Activated CD4-positive, alpha-beta memory T cell treated with anti-CD3 and anti-CD28 coated beads, Interleukin-2, amount 10 ng/mL, durations not matched to agents 7 days and 5 days (primary cell): ENCODE measurements at regions not wholly inside any gene's neighbourhood (a gene's known extent, or its start where the extent isn't known, plus 50 kb on each side); places are given as distances from the start of the nearest gene placed in this dataset.
"Not testable (repeated sequence)": the region's sequence is repeated elsewhere in the genome, so short reads cannot be mapped to it uniquely, and the experiment has no call there.

Source experiments
- CTCF ChIA-PET: fragments of 350-600 bp; sonication (Branson Sonifier 250); formaldehyde crosslinking; loops from one replicate; lab custom pipeline; 2021; ENCODE audit warnings: antibody characterized with exemption, inconsistent platforms; lab: Charles Lee
- POLR2A ChIA-PET: fragments of 350-600 bp; sonication (Branson Sonifier 250); formaldehyde crosslinking; loops from one replicate; lab custom pipeline; 2021; ENCODE audit warnings: antibody characterized with exemption; lab: Charles Lee
- DNase-seq: peaks from one replicate; pipeline ENCODE4 v3.0.0-alpha.2; 2020
- H3K27ac Mint-ChIP-seq: one replicate; pipeline ENCODE4 v1.8.0; 2021; ENCODE audit warnings: mild to moderate bottlenecking, mixed read lengths
- H3K27me3 Mint-ChIP-seq: one replicate; pipeline ENCODE4 v1.8.0; 2021; ENCODE audit warnings: mixed read lengths
- H3K36me3 Mint-ChIP-seq: one replicate; pipeline ENCODE4 v1.8.0; 2021; ENCODE audit warnings: low read depth, mixed read lengths
- H3K4me1 Mint-ChIP-seq: one replicate; pipeline ENCODE4 v1.8.0; 2021; ENCODE audit warnings: mixed read lengths
- H3K4me3 Mint-ChIP-seq: one replicate; pipeline ENCODE4 v1.8.0; 2021; ENCODE audit warnings: mild to moderate bottlenecking, mixed read lengths
- H3K9me3 Mint-ChIP-seq: one replicate; pipeline ENCODE4 v1.8.0; 2021; ENCODE audit warnings: mixed read lengths

GRCh38 chrY:20998016-20998415 is 242.1 kb downstream of the RPS4Y2 start:
- H3K27ac Mint-ChIP-seq, result no peak overlapping the region
- CTCF ChIA-PET, result no interaction called here
- H3K4me3 Mint-ChIP-seq, result no peak overlapping the region

GRCh38 chrY:20998483-20998882 is 242.6 kb downstream of the RPS4Y2 start:
- peaks cover 38% of the 10 kb centered on the region for H3K4me1 Mint-ChIP-seq
- H3K27ac Mint-ChIP-seq, result no peak overlapping the region
- CTCF ChIA-PET, result no interaction called here
- no peaks in the 10 kb centered on the region for H3K27me3 Mint-ChIP-seq
- DNase-seq, result no peak
- H3K9me3 Mint-ChIP-seq, result peaks cover 2% of the 10 kb centered on the region
- H3K4me3 Mint-ChIP-seq, result no peak overlapping the region
- POLR2A ChIA-PET, result interaction anchor here (1.2 kb wide), 1 partner anchor 417 kb away, joined by 3 read pairs; no protein-coding TSS in a partner anchor
- H3K36me3 Mint-ChIP-seq, result no peaks in the 10 kb centered on the region

More at GRCh38 chrY:20998016-20998415, 242.1 kb downstream of the RPS4Y2 start:
- POLR2A ChIA-PET, result no interaction called here
- Mint-ChIP-seq H3K4me1 (peaks cover 33% of the 10 kb centered on the region), H3K9me3 (peaks cover 2% of the 10 kb centered on the region), H3K27me3 (no peaks in the 10 kb centered on the region), H3K36me3 (no peaks in the 10 kb centered on the region)
- DNase-seq, result peak; percentile 17

GRCh38 chrY:21001102-21001501 is 245.2 kb downstream of the RPS4Y2 start:
- CTCF ChIA-PET, result no interaction called here
- Mint-ChIP-seq H3K36me3 (no peaks in the 10 kb centered on the region), H3K4me1 (peaks cover 38% of the 10 kb centered on the region)

GRCh38 chrY:21003059-21003458 is 247.2 kb downstream of the RPS4Y2 start:
- no peak for DNase-seq
- ChIA-PET POLR2A (no interaction called here), CTCF (no interaction called here)
- Mint-ChIP-seq H3K27me3 (no peaks in the 10 kb centered on the region), H3K4me3 (no peak overlapping the region), H3K36me3 (peaks cover 5% of the 10 kb centered on the region), H3K9me3 (no peaks in the 10 kb centered on the region), H3K27ac (no peak overlapping the region), H3K4me1 (peaks cover 29% of the 10 kb centered on the region)

More at GRCh38 chrY:21001102-21001501, 245.2 kb downstream of the RPS4Y2 start:
- H3K9me3 Mint-ChIP-seq, result no peaks in the 10 kb centered on the region
- DNase-seq, result no peak
- no peaks in the 10 kb centered on the region for H3K27me3 Mint-ChIP-seq
- no peak overlapping the region for H3K27ac Mint-ChIP-seq
- POLR2A ChIA-PET, result no interaction called here
- H3K4me3 Mint-ChIP-seq, result no peak overlapping the region

DNA sequence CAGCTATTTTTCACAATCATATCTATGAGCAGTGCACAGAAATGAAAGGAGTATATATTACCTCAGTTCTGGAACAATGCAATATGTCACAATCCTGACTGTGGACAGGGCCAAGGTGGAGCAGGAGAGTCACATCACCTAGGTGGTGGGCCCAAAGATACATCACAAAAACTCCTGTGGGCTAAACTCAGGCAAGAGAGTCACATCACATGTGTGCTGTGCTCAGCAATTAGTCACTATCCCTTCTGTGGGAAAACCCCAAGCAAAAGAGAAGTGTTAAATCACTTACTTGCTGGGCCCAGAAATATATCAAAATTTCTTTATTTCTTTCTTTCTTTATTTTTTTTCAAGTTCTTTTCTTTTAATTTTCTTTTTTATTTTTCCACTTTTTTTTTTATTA is 249.6 kb downstream of the RPS4Y2 start:
- peaks cover 14% of the 10 kb centered on the region for H3K4me1 Mint-ChIP-seq
- H3K27me3 Mint-ChIP-seq, result no peaks in the 10 kb centered on the region
- no peak overlapping the region for H3K27ac Mint-ChIP-seq
- H3K9me3 Mint-ChIP-seq, result no peaks in the 10 kb centered on the region
- DNase-seq, result no peak
- peaks cover 5% of the 10 kb centered on the region for H3K36me3 Mint-ChIP-seq
- POLR2A ChIA-PET, result no interaction called here
- H3K4me3 Mint-ChIP-seq, result no peak overlapping the region
- CTCF ChIA-PET, result no interaction called here

DNA sequence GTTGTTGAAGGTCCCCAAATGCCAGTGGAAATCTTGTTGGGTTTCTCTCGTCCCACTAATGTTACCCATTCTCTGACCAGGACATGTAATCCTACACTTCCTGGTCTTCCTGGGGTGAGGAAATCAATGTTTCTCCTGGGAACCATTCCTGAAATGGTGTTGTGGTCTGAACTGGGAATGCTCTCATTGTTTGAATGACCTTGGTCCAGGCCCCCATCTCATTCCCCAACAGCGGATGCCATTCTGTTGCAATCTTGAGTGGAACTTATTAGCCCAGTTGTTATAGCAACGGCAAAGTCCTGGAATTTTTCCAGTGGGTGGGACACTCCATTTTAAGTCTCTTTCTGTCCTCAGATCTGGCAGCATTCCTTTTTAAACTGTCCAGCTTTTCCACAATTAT is 265.9 kb downstream of the RPS4Y2 start:
- no peaks in the 10 kb centered on the region for H3K9me3 Mint-ChIP-seq
- ChIA-PET CTCF (no interaction called here), POLR2A (interaction anchor here (0.6 to 1.5 kb wide), 2 partner anchors 12 to 160 kb away, joined by 3 to 8 read pairs; no protein-coding TSS in a partner anchor)
- DNase-seq, result no peak
- H3K36me3 Mint-ChIP-seq, result no peaks in the 10 kb centered on the region
- no peak overlapping the region for H3K27ac Mint-ChIP-seq
- H3K27me3 Mint-ChIP-seq, result no peaks in the 10 kb centered on the region
- H3K4me1 Mint-ChIP-seq, result peaks cover 30% of the 10 kb centered on the region
- H3K4me3 Mint-ChIP-seq, result no peak overlapping the region

GRCh38 chrY:21022326-21023044 is 266.6 kb downstream of the RPS4Y2 start:
- Mint-ChIP-seq H3K27me3 (no peaks in the 10 kb centered on the region), H3K9me3 (no peaks in the 10 kb centered on the region), H3K4me3 (peak overlapping the region; percentile 41), H3K27ac (peak overlapping the region; percentile 81), H3K36me3 (no peaks in the 10 kb centered on the region), H3K4me1 (peaks cover 30% of the 10 kb centered on the region)
- POLR2A ChIA-PET, result interaction anchor here (0.6 to 1.5 kb wide), 2 partner anchors 11 to 159 kb away, joined by 3 to 8 read pairs; no protein-coding TSS in a partner anchor
- CTCF ChIA-PET, result no interaction called here
- DNase-seq, result peak; percentile 55

DNA sequence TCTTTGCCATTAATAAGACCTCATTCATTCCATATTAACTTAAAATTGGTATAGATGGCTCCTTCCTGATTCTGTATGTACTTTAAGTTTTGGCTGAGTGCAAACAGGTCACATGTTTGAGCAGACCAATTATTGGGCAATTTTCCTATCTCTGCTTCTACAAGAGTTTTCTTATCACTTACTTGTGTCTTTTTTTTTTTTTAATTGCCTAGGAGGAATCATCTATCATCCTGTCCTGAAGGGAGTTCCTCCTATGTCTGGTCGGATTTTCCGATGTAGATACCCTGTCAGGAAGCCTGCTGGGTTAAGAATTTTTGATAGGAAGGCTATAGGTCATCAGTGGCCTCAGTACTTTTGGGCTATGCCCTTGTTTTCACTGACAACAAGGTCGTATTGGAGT is 268.0 kb downstream of the RPS4Y2 start:
- Mint-ChIP-seq H3K4me1 (peaks cover 32% of the 10 kb centered on the region), H3K4me3 (no peak overlapping the region), H3K36me3 (peaks cover 5% of the 10 kb centered on the region), H3K9me3 (peaks cover 2% of the 10 kb centered on the region), H3K27me3 (no peaks in the 10 kb centered on the region), H3K27ac (no peak overlapping the region)
- DNase-seq, result no peak
- ChIA-PET CTCF (no interaction called here), POLR2A (no interaction called here)

- Mint-ChIP-seq H3K36me3 (peaks cover 13% of the 10 kb centered on the region), H3K27me3 (no peaks in the 10 kb centered on the region), H3K4me1 (peaks cover 26% of the 10 kb centered on the region), H3K9me3 (peaks cover 6% of the 10 kb centered on the region), H3K27ac (no peak overlapping the region), H3K4me3 (no peak overlapping the region)
- CTCF ChIA-PET, result no interaction called here
- DNase-seq, result no peak
- POLR2A ChIA-PET, result no interaction called here
Measured at GRCh38 chrY:21028506-21028905, 272.6 kb downstream of the RPS4Y2 start.

GRCh38 chrY:21033363-21033762 is 277.5 kb downstream of the RPS4Y2 start:
- H3K27me3 Mint-ChIP-seq, result no peaks in the 10 kb centered on the region
- H3K27ac Mint-ChIP-seq, result peak overlapping the region; percentile 94
- H3K4me1 Mint-ChIP-seq, result peaks cover 53% of the 10 kb centered on the region
- H3K36me3 Mint-ChIP-seq, result peaks cover 28% of the 10 kb centered on the region
- POLR2A ChIA-PET, result interaction anchor here (0.7 to 1.8 kb wide), 2 partner anchors 11 to 105 kb away, joined by 3 to 8 read pairs; no protein-coding TSS in a partner anchor
- H3K9me3 Mint-ChIP-seq, result peaks cover 13% of the 10 kb centered on the region
- CTCF ChIA-PET, result interaction anchor here (0.7 kb wide), 1 partner anchor 253 kb away, joined by 3 read pairs; no protein-coding TSS in a partner anchor
- no peak overlapping the region for H3K4me3 Mint-ChIP-seq
- no peak for DNase-seq

- H3K4me1 Mint-ChIP-seq, result peaks cover 52% of the 10 kb centered on the region
- ChIA-PET POLR2A (interaction anchor here (0.7 to 1.8 kb wide), 4 partner anchors 12 to 459 kb away, joined by 3 to 8 read pairs (median 3); partner anchors contain the start of gene EIF1AY), CTCF (interaction anchor here (0.7 kb wide), 2 partner anchors 254 to 1545 kb away, joined by 3 to 4 read pairs; no protein-coding TSS in a partner anchor)
- H3K9me3 Mint-ChIP-seq, result peaks cover 11% of the 10 kb centered on the region
- peak; percentile 32 for DNase-seq
- peaks cover 30% of the 10 kb centered on the region for H3K36me3 Mint-ChIP-seq
- H3K27ac Mint-ChIP-seq, result peak overlapping the region; percentile 94
- no peaks in the 10 kb centered on the region for H3K27me3 Mint-ChIP-seq
- H3K4me3 Mint-ChIP-seq, result peak overlapping the region; percentile 38
Measured at GRCh38 chrY:21034151-21035061, 278.5 kb downstream of the RPS4Y2 start.

DNA sequence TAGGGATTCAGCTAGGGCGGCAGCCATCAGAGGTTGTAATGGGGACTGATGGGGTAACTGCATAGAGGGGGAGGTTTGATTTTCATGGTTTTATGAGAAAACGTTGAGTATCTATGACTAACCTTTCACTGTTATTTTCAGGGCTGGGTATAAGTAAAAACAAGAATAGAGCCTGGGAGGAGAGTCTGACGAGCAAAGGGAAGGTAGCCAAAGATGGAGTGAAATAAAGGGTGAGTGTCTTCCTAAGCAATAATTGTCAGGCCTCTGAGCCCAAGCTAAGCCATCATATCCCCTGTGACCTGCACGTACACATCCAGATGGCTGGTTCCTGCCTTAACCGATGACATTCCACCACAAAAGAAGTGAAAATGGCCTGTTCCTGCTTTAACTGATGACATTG is 281.5 kb downstream of the RPS4Y2 start:
- POLR2A ChIA-PET, H3K27ac Mint-ChIP-seq, DNase-seq, H3K27me3 Mint-ChIP-seq, H3K4me3 Mint-ChIP-seq, CTCF ChIA-PET, H3K9me3 Mint-ChIP-seq: not testable (repeated sequence)
- H3K4me1 Mint-ChIP-seq, result peaks cover 67% of the 10 kb centered on the region
- peaks cover 28% of the 10 kb centered on the region for H3K36me3 Mint-ChIP-seq

DNA sequence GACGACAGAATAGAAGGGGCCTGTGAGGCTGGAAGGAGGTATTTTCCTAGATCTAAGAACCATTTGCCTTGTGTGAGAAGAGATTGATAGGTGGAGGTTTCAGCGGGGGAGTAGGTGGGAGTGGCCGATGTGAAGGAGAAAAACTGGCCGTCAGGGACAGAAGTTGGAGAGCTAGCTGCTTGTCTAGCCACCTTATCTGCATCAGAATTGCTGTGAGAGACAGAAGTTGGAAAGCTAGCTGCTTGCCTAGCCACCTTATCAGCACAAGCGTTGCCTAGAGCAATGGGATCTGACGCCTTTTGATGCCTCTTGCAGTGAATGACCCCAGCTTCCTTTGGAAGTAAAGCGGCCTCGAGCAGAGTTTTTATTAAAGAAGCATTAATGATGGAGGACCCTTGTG is 283.9 kb downstream of the RPS4Y2 start:
- CTCF ChIA-PET, result no interaction called here
- no peak overlapping the region for H3K27ac Mint-ChIP-seq
- H3K27me3 Mint-ChIP-seq, result no peaks in the 10 kb centered on the region
- POLR2A ChIA-PET, result no interaction called here
- peaks cover 21% of the 10 kb centered on the region for H3K9me3 Mint-ChIP-seq
- H3K4me3 Mint-ChIP-seq, result no peak overlapping the region
- H3K4me1 Mint-ChIP-seq, result peaks cover 43% of the 10 kb centered on the region
- H3K36me3 Mint-ChIP-seq, result peaks cover 45% of the 10 kb centered on the region
- DNase-seq, result no peak
